A549 (cell line): ENCODE measurements at regions not wholly inside any gene's neighbourhood (a gene's known extent, or its start where the extent isn't known, plus 50 kb on each side); places are given as distances from the start of the nearest gene placed in this dataset.

ENCODE experiments used
- BCL3 ChIP-seq: fragments of >200 bp; sonication (Bioruptor Twin); formaldehyde crosslinking; IDR thresholded peaks from 3 replicates; pipeline ENCODE4 v1.6.1; 2016
- CEBPB ChIP-seq, 2 experiments: fragments of >200 bp in 1 of 2; sonication (Bioruptor Twin) in 1 of 2; formaldehyde crosslinking in 1 of 2; IDR thresholded peaks; 2 replicates each; pipeline ENCODE4 v1.6.1; 2012 to 2016
- EP300 ChIP-seq, 2 experiments: fragments of >200 bp; sonication (Bioruptor Twin); formaldehyde crosslinking; IDR thresholded peaks; 2 replicates in 1 of 2; 3 replicates in 1 of 2; pipeline ENCODE4 v1.6.1; 2016 to 2017
- ESRRA ChIP-seq: fragments of 150-350 bp; IDR thresholded peaks from 2 replicates; pipeline ENCODE4 v1.6.1; 2014; ENCODE audit warnings: mild to moderate bottlenecking, low read length, borderline replicate concordance
- HDAC2 ChIP-seq: fragments of 200-600 bp; sonication (generic); IDR thresholded peaks from 2 replicates; pipeline ENCODE4 v1.6.1; 2016
- HES2 ChIP-seq: fragments of >200 bp; sonication (Bioruptor Twin); formaldehyde crosslinking; IDR thresholded peaks from 2 replicates; pipeline ENCODE4 v1.6.1; 2016
- MAZ ChIP-seq: fragments of 150-350 bp; IDR thresholded peaks from 2 replicates; pipeline ENCODE4 v1.6.1; 2014; ENCODE audit warnings: antibody characterized with exemption, low read depth, low read length, borderline replicate concordance
- NFE2L2 ChIP-seq: fragments of 150-350 bp; conservative IDR thresholded peaks from 2 replicates; pipeline ENCODE4 v1.6.1; 2014; ENCODE audit warnings: low read length
- RCOR1 ChIP-seq: fragments of 150-350 bp; IDR thresholded peaks from 2 replicates; pipeline ENCODE4 v1.6.1; 2014; ENCODE audit warnings: antibody characterized with exemption, low read length, low read depth
- REST ChIP-seq: fragments of 200-600 bp; sonication (generic); IDR thresholded peaks from 2 replicates; pipeline ENCODE4 v1.6.1; 2016; ENCODE audit warnings: antibody characterized with exemption, mild to moderate bottlenecking, moderate library complexity
- SREBF2 ChIP-seq: fragments of 450-650 bp; IDR thresholded peaks from 2 replicates; pipeline ENCODE4 v1.6.1; 2014; ENCODE audit warnings: mild to moderate bottlenecking, moderate library complexity
- TF ChIP-seq, protein P1 (sequence below): fragments of >200 bp; sonication (Bioruptor Twin); formaldehyde crosslinking; IDR thresholded peaks from 3 replicates; pipeline ENCODE4 v1.5.1; 2016

DNA sequence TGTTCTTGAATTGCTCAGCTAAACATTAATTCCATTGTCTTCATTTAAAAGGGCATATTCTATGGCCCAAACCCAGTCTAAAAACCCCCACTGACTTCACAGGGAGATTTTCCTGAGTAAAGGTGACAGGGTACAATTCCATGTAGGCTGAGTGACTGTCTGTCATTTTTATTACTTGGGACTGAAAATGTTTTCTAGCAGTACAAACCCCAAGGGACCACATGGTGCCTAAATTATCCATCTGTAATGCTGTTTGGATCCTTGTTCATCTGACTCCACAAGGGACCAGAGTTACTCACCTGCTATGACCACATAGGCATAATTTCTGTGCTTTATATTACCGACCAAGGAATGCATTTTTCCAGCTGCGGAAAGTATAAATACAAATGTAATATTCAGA, 349.1 kb downstream of the ZNF608 start:
- no peak for TF ChIP-seq NFE2L2
- TF ChIP-seq, protein P1, sequence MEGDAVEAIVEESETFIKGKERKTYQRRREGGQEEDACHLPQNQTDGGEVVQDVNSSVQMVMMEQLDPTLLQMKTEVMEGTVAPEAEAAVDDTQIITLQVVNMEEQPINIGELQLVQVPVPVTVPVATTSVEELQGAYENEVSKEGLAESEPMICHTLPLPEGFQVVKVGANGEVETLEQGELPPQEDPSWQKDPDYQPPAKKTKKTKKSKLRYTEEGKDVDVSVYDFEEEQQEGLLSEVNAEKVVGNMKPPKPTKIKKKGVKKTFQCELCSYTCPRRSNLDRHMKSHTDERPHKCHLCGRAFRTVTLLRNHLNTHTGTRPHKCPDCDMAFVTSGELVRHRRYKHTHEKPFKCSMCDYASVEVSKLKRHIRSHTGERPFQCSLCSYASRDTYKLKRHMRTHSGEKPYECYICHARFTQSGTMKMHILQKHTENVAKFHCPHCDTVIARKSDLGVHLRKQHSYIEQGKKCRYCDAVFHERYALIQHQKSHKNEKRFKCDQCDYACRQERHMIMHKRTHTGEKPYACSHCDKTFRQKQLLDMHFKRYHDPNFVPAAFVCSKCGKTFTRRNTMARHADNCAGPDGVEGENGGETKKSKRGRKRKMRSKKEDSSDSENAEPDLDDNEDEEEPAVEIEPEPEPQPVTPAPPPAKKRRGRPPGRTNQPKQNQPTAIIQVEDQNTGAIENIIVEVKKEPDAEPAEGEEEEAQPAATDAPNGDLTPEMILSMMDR = no peak
- no peak for TF ChIP-seq REST
- TF ChIP-seq MAZ = no peak
- TF ChIP-seq SREBF2 = no peak
- no peak for TF ChIP-seq CEBPB (IDR thresholded peaks at IDR 0.05)
- no peak for TF ChIP-seq BCL3
- no peak for TF ChIP-seq ESRRA
- TF ChIP-seq EP300 (IDR thresholded peaks at IDR 0.05) = no peak
- TF ChIP-seq HDAC2 = no peak
- TF ChIP-seq HES2 = no peak
- TF ChIP-seq RCOR1 = no peak
